ENCODE measurements at regions not wholly inside any gene's neighbourhood (a gene's known extent, or its start where the extent isn't known, plus 50 kb on each side); places are given as distances from the start of the nearest gene placed in this dataset. TPM values are rescaled to one million over a fixed set of nuclear protein-coding genes. Genes with fewer than 3 reads are reported as not detected.

- DNase-seq (ENCODE audit: low spot score) (no peak), ATAC-seq (ENCODE audit: low FRiP score) (no peak)
- TF ChIP-seq, protein P1, sequence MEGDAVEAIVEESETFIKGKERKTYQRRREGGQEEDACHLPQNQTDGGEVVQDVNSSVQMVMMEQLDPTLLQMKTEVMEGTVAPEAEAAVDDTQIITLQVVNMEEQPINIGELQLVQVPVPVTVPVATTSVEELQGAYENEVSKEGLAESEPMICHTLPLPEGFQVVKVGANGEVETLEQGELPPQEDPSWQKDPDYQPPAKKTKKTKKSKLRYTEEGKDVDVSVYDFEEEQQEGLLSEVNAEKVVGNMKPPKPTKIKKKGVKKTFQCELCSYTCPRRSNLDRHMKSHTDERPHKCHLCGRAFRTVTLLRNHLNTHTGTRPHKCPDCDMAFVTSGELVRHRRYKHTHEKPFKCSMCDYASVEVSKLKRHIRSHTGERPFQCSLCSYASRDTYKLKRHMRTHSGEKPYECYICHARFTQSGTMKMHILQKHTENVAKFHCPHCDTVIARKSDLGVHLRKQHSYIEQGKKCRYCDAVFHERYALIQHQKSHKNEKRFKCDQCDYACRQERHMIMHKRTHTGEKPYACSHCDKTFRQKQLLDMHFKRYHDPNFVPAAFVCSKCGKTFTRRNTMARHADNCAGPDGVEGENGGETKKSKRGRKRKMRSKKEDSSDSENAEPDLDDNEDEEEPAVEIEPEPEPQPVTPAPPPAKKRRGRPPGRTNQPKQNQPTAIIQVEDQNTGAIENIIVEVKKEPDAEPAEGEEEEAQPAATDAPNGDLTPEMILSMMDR (IDR thresholded peaks at IDR 0.05), result no peak
Observed at GRCh38 chrX:82816001-82816400, 692.1 kb upstream of the POU3F4 start.

DNA sequence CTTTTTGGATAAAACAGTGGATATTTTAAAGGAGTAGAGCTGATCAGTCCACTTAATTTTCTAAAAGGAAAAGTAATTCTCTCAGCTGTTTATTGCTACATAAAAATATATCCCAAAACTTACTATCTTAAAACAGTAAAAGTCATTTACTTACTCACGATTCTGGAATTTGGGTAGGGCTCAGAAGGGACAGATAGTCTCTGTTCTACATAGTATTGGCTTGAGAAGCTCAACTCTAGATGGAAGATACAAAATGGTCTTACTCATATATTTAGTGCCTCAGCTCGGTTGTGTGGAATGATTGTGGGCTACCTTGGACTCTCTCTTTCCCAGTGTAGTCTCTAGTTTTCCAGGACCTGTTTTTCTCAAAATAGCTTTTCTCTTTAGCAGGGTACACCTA is 691.5 kb upstream of the POU3F4 start:
- no peak for ATAC-seq (ENCODE audit: low FRiP score)
- no peak for DNase-seq (ENCODE audit: low spot score)
- TF ChIP-seq, protein P1 (IDR thresholded peaks at IDR 0.05), result no peak

DNA sequence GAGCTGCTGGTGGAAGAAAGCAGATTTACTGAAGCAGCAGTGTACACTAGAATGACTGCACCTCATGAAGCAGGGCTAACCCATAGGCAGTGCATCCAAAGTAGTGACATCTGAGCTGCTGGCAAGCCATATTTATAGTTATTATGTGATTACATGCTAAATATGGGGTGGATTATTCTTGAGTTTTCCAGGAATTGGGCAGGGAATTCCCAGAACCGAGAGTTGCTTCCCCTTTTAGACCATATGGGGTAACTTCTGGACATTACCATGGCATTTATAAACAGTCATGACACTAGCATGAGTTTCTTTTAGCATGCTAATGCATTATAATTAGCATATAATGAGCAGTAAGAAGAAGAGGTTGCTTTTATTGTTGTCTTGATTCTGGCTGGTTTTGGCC is 665.8 kb upstream of the POU3F4 start:
- ATAC-seq (ENCODE audit: low FRiP score), result no peak
- TF ChIP-seq, protein P1 (IDR thresholded peaks at IDR 0.05), result no peak
- DNase-seq (ENCODE audit: low spot score), result no peak

- DNase-seq (ENCODE audit: low spot score) (no peak), ATAC-seq (ENCODE audit: low FRiP score) (no peak)
- TF ChIP-seq, protein P1 (IDR thresholded peaks at IDR 0.05), result no peak
Observed at GRCh38 chrX:82848111-82848510, 660.0 kb upstream of the POU3F4 start.

Small RNA genes in the stretch of these regions (small RNA-seq; reads per million reads assigned to genes)
- not detected for gene RF00394

All from omental fat pad (tissue), 3 donors.